Gastrocnemius medialis (tissue), 4 donors: ENCODE measurements at regions not wholly inside any gene's neighbourhood (a gene's known extent, or its start where the extent isn't known, plus 50 kb on each side); places are given as distances from the start of the nearest gene placed in this dataset.

Experiments
- CTCF ChIP-seq, 5 experiments: fragments of 450-650 bp in 3 of 5; fragments of 200-600 bp in 2 of 5; sonication (generic) in 2 of 5; IDR thresholded peaks in 4 of 5; conservative IDR thresholded peaks in 1 of 5; 1 replicate in 4 of 5; 2 replicates in 1 of 5; pipeline ENCODE4 v1.5.1; 2016 to 2019; ENCODE audit warnings: antibody characterized with exemption in 5 of 5, mild to moderate bottlenecking in 3 of 5, moderate library complexity in 3 of 5
- POLR2A ChIP-seq, 2 donors: fragments of 450-650 bp; IDR thresholded peaks; one replicate each; pipeline ENCODE4 v1.6.1; 2017; ENCODE audit warnings: antibody characterized with exemption in 2 of 2, mild to moderate bottlenecking in 2 of 2, moderate library complexity in 2 of 2

- TF ChIP-seq POLR2A (IDR thresholded peaks at IDR 0.05) (no peak), CTCF (IDR thresholded peaks at IDR 0.05 in 4 of 5, conservative IDR thresholded peaks at IDR 0.05 in 1 of 5) (no peak)
Measured at GRCh38 chr13:80989241-80989640, 648.3 kb upstream of the SPRY2 start.
